HepG2 (cell line): ENCODE measurements at regions not wholly inside any gene's neighbourhood (a gene's known extent, or its start where the extent isn't known, plus 50 kb on each side); places are given as distances from the start of the nearest gene placed in this dataset.

Experiments used
- EHMT2 ChIP-seq: fragments of 200-600 bp; sonication (generic); IDR thresholded peaks from 2 replicates; pipeline ENCODE4 v1.7.0; 2017; ENCODE audit warnings: antibody characterized with exemption, low read depth, low read length, borderline replicate concordance
- FOSL2 ChIP-seq: sonication (generic); formaldehyde crosslinking; IDR thresholded peaks from 2 replicates; pipeline ENCODE4 v1.4.0; 2020; ENCODE audit warnings: missing genetic modification reagents
- GFI1 ChIP-seq: sonication (generic); formaldehyde crosslinking; IDR thresholded peaks from 2 replicates; pipeline ENCODE4 v1.5.0; 2020; ENCODE audit warnings: missing genetic modification reagents, mild to moderate bottlenecking, borderline replicate concordance
- HDAC6 ChIP-seq: fragments of 200-600 bp; sonication (generic); IDR thresholded peaks from 2 replicates; pipeline ENCODE4 v1.7.0; 2017; ENCODE audit warnings: mild to moderate bottlenecking, antibody characterized with exemption, low read length, low read depth
- JUN ChIP-seq: sonication (generic); formaldehyde crosslinking; IDR thresholded peaks from 2 replicates; pipeline ENCODE4 v1.4.0; 2020; ENCODE audit warnings: mild to moderate bottlenecking, missing genetic modification reagents
- MIER2 ChIP-seq: IDR thresholded peaks from 2 replicates; pipeline ENCODE4 v1.6.1; 2016; ENCODE audit warnings: missing biosample characterization, missing genetic modification reagents
- MTF1 ChIP-seq: sonication (generic); formaldehyde crosslinking; IDR thresholded peaks from 2 replicates; pipeline ENCODE4 v1.5.0; 2020; ENCODE audit warnings: missing genetic modification reagents
- NR2F1 ChIP-seq, 2 experiments: fragments of 450-650 bp in 1 of 2; formaldehyde crosslinking in 1 of 2; IDR thresholded peaks; 2 replicates each; pipeline versions ENCODE4 v1.5.0 to v1.6.1; 2016 to 2020; ENCODE audit warnings: mild to moderate bottlenecking in 1 of 2, missing compliant biosample characterization in 1 of 2, missing genetic modification reagents in 1 of 2, moderate library complexity in 1 of 2
- ONECUT2 ChIP-seq: sonication (generic); formaldehyde crosslinking; IDR thresholded peaks from 2 replicates; pipeline ENCODE4 v1.4.0; 2020; ENCODE audit warnings: missing genetic modification reagents
- PRPF4 ChIP-seq: fragments of 200-400 bp; formaldehyde crosslinking; IDR thresholded peaks from 2 replicates; pipeline ENCODE4 v1.6.1; 2016; ENCODE audit warnings: low read length, low read depth; ENCODE audit not compliant: poor library complexity, severe bottlenecking
- RXRB ChIP-seq: IDR thresholded peaks from 2 replicates; pipeline ENCODE4 v1.6.1; 2016; ENCODE audit warnings: borderline replicate concordance, missing genetic modification reagents, missing compliant biosample characterization
- SP140L ChIP-seq: sonication (generic); formaldehyde crosslinking; IDR thresholded peaks from 2 replicates; pipeline ENCODE4 v1.4.0; 2020; ENCODE audit warnings: missing genetic modification reagents, borderline replicate concordance
- TEAD3 ChIP-seq: optimal IDR thresholded peaks from 2 replicates; pipeline ENCODE3; 2016; ENCODE audit warnings: borderline replicate concordance
- ZKSCAN8 ChIP-seq: IDR thresholded peaks from 2 replicates; pipeline ENCODE4 v1.6.1; 2016; ENCODE audit warnings: borderline replicate concordance, missing genetic modification reagents, missing compliant biosample characterization
- ZNF232 ChIP-seq: sonication (generic); formaldehyde crosslinking; IDR thresholded peaks from 2 replicates; pipeline ENCODE4 v1.4.0; 2020; ENCODE audit warnings: missing genetic modification reagents, borderline replicate concordance
- ZNF331 ChIP-seq: sonication (generic); formaldehyde crosslinking; IDR thresholded peaks from 2 replicates; pipeline ENCODE4 v1.4.0; 2020; ENCODE audit warnings: missing genetic modification reagents
- ZNF644 ChIP-seq: IDR thresholded peaks from 2 replicates; pipeline ENCODE4 v1.6.1; 2016; ENCODE audit warnings: low read depth
- ZNF792 ChIP-seq: IDR thresholded peaks from 2 replicates; pipeline ENCODE4 v1.6.1; 2016
- TF ChIP-seq, protein P1 (sequence below): sonication (generic); formaldehyde crosslinking; IDR thresholded peaks from 2 replicates; pipeline ENCODE4 v1.4.0; 2020; ENCODE audit warnings: missing genetic modification reagents, borderline replicate concordance
- TF ChIP-seq, protein P2 (sequence below): IDR thresholded peaks from 2 replicates; pipeline ENCODE4 v1.4.0; 2020; ENCODE audit warnings: mild to moderate bottlenecking, missing genetic modification reagents
- TF ChIP-seq, protein P3 (sequence below): sonication (generic); formaldehyde crosslinking; IDR thresholded peaks from 2 replicates; pipeline ENCODE4 v1.4.0; 2020; ENCODE audit warnings: missing genetic modification reagents
- TF ChIP-seq, protein P4 (sequence below): sonication (generic); formaldehyde crosslinking; IDR thresholded peaks from 2 replicates; pipeline ENCODE4 v1.5.0; 2020; ENCODE audit warnings: mild to moderate bottlenecking, low read depth, missing genetic modification reagents, borderline replicate concordance

DNA sequence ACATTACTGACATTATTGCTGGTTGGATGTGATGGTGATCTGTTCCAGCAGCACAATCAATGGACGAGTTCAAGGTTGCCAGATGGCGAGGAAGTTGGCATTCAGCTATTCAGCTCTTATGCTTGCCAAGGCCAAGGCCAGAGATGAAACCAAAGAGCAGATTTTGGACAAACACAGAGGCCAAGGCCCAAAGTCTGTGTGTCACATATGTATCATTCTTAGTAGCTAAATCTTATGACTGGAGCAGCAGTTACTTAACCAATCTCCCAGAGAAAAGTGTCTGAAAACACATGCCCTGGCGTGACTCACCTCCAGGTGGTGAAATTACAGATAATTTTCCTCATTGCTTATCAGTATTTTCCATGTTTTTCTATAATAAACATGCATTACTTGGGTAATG is 189.0 kb upstream of the EGFLAM start (continued):
- TF ChIP-seq NR2F1 (CRISPR knock-in tag; IDR thresholded peaks at IDR 0.05) = peak; percentile 44 to 83; a peak in 3 of 4 replicates
- no peak for TF ChIP-seq MIER2 (CRISPR knock-in tag)
- peak; percentile 67 for TF ChIP-seq RXRB
- TF ChIP-seq ZNF644 (CRISPR knock-in tag) = peak; percentile 73
- TF ChIP-seq ZKSCAN8 (CRISPR knock-in tag) = peak; percentile 39; the same call in 1 of the 2 replicates
- no peak for TF ChIP-seq ZNF331 (CRISPR knock-in tag)
- TF ChIP-seq ONECUT2 (CRISPR knock-in tag) = peak; percentile 73; the same call in 1 of the 2 replicates
- no peak for TF ChIP-seq MTF1
- TF ChIP-seq, protein P1, sequence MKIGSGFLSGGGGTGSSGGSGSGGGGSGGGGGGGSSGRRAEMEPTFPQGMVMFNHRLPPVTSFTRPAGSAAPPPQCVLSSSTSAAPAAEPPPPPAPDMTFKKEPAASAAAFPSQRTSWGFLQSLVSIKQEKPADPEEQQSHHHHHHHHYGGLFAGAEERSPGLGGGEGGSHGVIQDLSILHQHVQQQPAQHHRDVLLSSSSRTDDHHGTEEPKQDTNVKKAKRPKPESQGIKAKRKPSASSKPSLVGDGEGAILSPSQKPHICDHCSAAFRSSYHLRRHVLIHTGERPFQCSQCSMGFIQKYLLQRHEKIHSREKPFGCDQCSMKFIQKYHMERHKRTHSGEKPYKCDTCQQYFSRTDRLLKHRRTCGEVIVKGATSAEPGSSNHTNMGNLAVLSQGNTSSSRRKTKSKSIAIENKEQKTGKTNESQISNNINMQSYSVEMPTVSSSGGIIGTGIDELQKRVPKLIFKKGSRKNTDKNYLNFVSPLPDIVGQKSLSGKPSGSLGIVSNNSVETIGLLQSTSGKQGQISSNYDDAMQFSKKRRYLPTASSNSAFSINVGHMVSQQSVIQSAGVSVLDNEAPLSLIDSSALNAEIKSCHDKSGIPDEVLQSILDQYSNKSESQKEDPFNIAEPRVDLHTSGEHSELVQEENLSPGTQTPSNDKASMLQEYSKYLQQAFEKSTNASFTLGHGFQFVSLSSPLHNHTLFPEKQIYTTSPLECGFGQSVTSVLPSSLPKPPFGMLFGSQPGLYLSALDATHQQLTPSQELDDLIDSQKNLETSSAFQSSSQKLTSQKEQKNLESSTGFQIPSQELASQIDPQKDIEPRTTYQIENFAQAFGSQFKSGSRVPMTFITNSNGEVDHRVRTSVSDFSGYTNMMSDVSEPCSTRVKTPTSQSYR (CRISPR knock-in tag) = no peak
- TF ChIP-seq JUN (CRISPR knock-in tag) = no peak
- TF ChIP-seq, protein P2, sequence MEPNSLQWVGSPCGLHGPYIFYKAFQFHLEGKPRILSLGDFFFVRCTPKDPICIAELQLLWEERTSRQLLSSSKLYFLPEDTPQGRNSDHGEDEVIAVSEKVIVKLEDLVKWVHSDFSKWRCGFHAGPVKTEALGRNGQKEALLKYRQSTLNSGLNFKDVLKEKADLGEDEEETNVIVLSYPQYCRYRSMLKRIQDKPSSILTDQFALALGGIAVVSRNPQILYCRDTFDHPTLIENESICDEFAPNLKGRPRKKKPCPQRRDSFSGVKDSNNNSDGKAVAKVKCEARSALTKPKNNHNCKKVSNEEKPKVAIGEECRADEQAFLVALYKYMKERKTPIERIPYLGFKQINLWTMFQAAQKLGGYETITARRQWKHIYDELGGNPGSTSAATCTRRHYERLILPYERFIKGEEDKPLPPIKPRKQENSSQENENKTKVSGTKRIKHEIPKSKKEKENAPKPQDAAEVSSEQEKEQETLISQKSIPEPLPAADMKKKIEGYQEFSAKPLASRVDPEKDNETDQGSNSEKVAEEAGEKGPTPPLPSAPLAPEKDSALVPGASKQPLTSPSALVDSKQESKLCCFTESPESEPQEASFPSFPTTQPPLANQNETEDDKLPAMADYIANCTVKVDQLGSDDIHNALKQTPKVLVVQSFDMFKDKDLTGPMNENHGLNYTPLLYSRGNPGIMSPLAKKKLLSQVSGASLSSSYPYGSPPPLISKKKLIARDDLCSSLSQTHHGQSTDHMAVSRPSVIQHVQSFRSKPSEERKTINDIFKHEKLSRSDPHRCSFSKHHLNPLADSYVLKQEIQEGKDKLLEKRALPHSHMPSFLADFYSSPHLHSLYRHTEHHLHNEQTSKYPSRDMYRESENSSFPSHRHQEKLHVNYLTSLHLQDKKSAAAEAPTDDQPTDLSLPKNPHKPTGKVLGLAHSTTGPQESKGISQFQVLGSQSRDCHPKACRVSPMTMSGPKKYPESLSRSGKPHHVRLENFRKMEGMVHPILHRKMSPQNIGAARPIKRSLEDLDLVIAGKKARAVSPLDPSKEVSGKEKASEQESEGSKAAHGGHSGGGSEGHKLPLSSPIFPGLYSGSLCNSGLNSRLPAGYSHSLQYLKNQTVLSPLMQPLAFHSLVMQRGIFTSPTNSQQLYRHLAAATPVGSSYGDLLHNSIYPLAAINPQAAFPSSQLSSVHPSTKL (CRISPR knock-in tag) = peak; percentile 92
- peak; percentile 41; the same call in 1 of the 2 replicates for TF ChIP-seq GFI1
- no peak for TF ChIP-seq PRPF4
- TF ChIP-seq, protein P3, sequence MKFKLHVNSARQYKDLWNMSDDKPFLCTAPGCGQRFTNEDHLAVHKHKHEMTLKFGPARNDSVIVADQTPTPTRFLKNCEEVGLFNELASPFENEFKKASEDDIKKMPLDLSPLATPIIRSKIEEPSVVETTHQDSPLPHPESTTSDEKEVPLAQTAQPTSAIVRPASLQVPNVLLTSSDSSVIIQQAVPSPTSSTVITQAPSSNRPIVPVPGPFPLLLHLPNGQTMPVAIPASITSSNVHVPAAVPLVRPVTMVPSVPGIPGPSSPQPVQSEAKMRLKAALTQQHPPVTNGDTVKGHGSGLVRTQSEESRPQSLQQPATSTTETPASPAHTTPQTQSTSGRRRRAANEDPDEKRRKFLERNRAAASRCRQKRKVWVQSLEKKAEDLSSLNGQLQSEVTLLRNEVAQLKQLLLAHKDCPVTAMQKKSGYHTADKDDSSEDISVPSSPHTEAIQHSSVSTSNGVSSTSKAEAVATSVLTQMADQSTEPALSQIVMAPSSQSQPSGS (CRISPR knock-in tag) = no peak
- peak; percentile 74 for TF ChIP-seq TEAD3
- TF ChIP-seq ZNF792 (CRISPR knock-in tag) = no peak
- no peak for TF ChIP-seq HDAC6
- peak; percentile 78 for TF ChIP-seq FOSL2
- no peak for TF ChIP-seq SP140L (CRISPR knock-in tag)
- no peak for TF ChIP-seq EHMT2
- no peak for TF ChIP-seq ZNF232
- TF ChIP-seq, protein P4, sequence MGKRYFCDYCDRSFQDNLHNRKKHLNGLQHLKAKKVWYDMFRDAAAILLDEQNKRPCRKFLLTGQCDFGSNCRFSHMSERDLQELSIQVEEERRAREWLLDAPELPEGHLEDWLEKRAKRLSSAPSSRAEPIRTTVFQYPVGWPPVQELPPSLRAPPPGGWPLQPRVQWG (CRISPR knock-in tag) = no peak
